Epithelial cell of proximal tubule (primary cell): ENCODE measurements at regions not wholly inside any gene's neighbourhood (a gene's known extent, or its start where the extent isn't known, plus 50 kb on each side); places are given as distances from the start of the nearest gene placed in this dataset.

ENCODE experiments used
- DNase-seq: peaks from one replicate; pipeline ENCODE4 v3.0.0-alpha.2; 2011; ENCODE audit warnings: low read depth
- H3K4me3 ChIP-seq: 2 replicates; pipeline ENCODE4 v1.5.1; 2011; ENCODE audit warnings: low read depth, mild to moderate bottlenecking, low read length
- TF ChIP-seq, protein P1 (sequence below): conservative IDR thresholded peaks from 2 replicates; pipeline ENCODE4 v1.5.1; 2012; ENCODE audit warnings: low read depth, mild to moderate bottlenecking, low read length

DNA sequence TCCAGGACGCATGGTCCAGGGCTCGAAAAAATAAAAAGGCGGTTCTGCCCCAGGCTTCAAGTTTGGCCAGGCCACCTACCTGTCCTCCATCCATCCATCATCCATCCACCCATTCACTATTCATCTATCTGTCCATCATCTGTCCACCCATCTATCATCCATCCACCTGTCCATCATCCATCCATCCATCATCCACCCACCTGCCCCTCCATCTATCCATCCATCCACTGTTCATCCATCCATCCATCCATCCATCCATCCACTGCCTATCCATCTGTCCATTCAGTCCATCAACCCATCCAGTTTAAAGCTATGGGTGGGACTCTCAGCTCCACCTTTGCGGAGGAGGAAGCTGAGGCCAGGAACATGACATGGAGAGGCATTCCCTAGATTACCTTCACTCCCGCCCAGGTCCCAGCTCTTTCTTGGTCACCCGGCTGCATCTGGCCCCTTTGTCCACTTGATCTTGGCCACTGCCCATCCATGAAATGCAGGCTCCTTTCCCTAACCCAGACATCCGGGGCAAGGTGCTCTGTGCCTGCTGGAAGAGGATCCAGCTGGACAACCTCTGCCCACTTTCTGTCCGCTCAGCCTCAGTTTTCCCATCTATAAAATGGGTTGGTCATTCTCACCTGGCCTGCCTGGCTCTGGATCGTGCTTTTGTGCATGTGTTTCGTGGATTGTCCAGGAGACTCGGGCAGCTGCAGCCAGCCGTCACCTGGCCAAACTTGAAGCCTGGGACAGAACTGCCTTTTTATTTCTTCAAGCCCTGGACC, 236.0 kb upstream of the CIBAR2 start:
- TF ChIP-seq, protein P1, sequence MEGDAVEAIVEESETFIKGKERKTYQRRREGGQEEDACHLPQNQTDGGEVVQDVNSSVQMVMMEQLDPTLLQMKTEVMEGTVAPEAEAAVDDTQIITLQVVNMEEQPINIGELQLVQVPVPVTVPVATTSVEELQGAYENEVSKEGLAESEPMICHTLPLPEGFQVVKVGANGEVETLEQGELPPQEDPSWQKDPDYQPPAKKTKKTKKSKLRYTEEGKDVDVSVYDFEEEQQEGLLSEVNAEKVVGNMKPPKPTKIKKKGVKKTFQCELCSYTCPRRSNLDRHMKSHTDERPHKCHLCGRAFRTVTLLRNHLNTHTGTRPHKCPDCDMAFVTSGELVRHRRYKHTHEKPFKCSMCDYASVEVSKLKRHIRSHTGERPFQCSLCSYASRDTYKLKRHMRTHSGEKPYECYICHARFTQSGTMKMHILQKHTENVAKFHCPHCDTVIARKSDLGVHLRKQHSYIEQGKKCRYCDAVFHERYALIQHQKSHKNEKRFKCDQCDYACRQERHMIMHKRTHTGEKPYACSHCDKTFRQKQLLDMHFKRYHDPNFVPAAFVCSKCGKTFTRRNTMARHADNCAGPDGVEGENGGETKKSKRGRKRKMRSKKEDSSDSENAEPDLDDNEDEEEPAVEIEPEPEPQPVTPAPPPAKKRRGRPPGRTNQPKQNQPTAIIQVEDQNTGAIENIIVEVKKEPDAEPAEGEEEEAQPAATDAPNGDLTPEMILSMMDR: no peak
- DNase-seq: no peak

DNA sequence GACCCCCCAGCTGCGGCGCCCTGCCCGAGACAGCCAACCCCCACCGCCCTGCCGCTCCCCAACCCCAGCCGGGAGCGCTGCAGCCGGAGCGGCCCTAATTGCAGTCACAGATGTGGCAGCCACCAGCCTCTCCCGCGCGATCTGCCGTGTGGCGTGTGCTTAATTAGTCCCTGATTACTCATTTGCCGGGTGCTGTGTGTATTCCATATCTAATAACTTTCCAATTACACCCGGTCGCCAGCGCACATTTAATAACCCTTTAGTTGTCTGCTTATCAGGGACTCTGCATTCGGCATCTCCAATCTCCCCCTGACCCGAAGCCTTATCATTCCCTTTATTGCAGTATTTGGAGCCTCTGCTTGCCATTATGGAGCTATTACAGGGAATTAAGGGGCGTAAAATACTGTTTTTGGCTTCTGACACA, 236.7 kb upstream of the CIBAR2 start:
- TF ChIP-seq, protein P1: no peak
- no peak for DNase-seq
- H3K4me3 ChIP-seq: no peak overlapping the region

More for the DNA sequence above, 236.0 kb upstream of the CIBAR2 start:
- no peak overlapping the region for H3K4me3 ChIP-seq

DNA sequence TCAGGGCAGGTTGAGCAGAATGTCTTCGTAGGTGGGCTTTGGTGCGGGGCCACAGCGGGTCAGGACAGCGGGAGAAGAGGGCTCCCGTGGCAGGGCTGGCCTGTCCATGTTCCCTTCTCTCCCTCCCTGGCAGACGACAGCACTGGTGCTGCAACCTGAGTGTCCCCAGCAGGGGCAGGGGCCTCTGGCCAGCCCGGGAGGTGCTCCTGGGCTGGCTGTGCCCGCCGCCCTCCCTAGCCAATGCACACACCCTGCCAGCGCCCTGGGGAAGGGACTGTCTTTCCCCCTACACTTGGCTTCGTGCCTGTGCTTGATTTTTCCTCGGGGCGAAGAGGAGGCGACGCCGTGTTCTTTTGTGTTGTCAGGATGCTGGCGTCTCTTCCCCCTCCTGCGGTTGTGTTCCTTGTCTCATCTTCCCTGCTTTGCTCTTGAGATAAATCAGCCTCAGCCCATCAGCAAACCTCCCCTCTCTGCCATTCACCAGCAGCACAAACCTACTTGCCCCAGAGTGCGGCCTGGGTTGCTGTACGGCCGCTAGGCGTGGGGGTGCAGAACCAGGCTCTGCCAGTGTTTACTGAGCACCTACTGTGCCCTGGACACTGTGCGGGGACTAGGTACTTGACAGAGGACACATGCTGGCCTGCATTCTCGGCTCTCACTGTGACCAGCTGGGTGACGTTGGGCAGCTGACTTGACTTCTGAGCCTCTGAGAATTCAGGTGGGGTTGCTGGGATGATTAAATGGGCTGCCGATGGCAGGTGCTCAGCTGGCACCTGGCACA, 237.3 kb upstream of the CIBAR2 start:
- TF ChIP-seq, protein P1: no peak
- DNase-seq: no peak
- no peak overlapping the region for H3K4me3 ChIP-seq

DNA sequence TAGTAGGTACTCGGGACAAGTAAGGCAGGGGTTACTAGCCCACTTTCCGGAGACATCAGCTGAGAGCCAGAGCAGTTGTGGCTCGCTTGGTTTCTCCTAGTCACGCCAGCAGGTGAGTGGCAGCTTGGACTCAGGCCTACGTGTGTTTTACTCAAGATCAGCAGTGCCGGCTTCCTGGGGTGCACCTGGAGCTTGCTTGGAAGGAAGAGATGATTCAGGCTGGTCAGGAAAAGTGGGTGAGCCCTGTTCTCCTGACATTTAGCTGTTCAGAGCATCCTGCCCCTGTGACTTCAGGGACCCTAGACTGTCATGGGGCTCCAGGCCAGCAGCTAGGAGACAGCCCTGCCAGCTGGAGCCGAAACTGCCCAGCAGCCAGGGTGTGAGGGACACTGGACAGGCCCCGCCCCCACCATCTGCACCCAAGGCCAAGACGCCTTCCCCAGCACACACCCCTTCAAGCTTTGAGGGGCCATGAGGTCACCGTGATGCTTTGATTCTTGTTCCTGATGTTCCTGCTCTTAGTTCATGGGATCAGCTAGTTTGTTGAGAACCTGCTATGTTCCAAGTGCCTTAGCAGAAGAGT, 238.0 kb upstream of the CIBAR2 start:
- no peak for DNase-seq
- TF ChIP-seq, protein P1: no peak
- H3K4me3 ChIP-seq: no peak overlapping the region

DNA sequence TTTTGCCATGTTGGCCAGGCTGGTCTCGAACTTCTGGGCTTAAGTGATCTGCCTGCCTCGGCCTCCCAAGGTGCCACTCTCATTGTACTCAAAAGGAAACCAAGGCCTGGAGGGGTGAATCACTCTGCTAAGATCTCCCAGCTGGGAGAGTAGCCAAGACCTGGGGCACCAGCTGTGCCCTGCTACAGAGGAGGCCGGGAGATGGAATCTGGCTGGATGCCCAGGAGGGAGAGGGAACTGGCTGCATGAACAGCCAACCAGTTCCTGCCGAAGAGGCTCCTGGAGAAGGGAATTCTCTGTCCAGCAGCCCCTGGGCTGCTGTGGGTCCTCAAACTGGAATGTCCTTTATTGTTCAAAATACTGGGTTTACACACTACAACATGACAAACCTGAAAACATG, 238.7 kb upstream of the CIBAR2 start:
- no peak overlapping the region for H3K4me3 ChIP-seq
- DNase-seq: peak; percentile 78
- TF ChIP-seq, protein P1: no peak

DNA sequence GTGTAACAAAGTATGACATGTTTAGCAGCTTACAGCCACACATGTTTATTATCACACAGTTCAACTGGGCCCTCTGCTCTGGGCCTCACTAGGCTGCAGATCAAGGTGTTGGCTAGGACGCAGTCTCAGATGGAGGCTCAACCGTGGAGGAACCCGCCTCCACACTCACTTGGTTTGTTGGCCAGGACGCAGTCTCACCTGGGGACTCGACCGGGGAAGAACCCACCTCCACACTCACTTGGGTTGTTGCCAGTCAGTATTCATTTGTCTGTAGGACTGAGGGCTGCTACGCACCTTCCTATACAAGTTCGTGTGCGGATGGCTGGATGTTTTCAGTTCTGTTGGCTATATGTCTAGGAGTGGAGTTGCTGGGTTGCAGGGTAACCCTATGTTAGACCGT, 240.7 kb upstream of the CIBAR2 start:
- TF ChIP-seq, protein P1: no peak
- no peak overlapping the region for H3K4me3 ChIP-seq
- no peak for DNase-seq
